ENCODE measurements at regions not wholly inside any gene's neighbourhood (a gene's known extent, or its start where the extent isn't known, plus 50 kb on each side); places are given as distances from the start of the nearest gene placed in this dataset.

DNA sequence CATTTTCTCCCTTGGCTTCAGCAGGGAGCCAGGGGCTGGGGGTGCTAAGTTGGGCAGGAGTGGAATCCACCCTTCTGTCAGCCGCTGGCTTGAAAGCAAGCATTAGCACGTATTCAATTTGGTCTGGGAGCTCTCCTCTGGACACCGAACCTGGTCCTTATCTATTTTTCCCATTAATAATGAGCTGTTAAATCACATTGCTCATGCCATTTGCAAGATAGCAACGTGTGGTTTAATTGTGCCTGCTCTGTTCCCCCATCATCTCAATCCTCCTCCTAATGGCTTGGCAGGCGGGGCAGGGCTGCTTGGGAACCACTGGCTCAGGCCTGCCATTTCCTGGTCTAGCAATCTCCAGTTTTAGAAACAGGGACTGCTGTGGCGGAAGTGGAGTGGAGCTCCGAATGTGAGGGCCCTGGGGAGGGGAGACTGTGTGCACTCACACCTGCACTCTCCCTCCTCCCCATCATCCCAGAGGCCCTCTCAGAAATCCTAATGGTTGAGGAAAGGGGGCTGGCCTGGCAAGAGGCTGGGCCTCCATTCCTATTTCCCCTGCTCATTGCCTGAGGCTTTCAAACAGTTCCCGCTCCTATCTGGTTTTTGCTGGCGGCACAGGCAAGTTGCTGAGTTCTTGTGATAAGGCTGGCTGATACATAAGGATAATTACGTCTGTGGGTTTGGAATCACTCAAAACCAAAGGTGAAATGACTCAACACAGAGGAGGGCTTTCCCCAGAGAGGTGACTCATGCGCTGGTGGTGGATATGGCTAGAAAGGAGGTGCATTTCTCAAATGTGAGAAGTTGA lies 201.2 kb upstream of the E2F8 start:
- TF ChIP-seq, protein P1, sequence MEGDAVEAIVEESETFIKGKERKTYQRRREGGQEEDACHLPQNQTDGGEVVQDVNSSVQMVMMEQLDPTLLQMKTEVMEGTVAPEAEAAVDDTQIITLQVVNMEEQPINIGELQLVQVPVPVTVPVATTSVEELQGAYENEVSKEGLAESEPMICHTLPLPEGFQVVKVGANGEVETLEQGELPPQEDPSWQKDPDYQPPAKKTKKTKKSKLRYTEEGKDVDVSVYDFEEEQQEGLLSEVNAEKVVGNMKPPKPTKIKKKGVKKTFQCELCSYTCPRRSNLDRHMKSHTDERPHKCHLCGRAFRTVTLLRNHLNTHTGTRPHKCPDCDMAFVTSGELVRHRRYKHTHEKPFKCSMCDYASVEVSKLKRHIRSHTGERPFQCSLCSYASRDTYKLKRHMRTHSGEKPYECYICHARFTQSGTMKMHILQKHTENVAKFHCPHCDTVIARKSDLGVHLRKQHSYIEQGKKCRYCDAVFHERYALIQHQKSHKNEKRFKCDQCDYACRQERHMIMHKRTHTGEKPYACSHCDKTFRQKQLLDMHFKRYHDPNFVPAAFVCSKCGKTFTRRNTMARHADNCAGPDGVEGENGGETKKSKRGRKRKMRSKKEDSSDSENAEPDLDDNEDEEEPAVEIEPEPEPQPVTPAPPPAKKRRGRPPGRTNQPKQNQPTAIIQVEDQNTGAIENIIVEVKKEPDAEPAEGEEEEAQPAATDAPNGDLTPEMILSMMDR (conservative IDR thresholded peaks at IDR 0.05), result no peak
- TF ChIP-seq ZFX (IDR thresholded peaks at IDR 0.05), result no peak

Measured in C4-2B (cell line).